Gastrocnemius medialis (tissue), 4 donors: ENCODE measurements at regions not wholly inside any gene's neighbourhood (a gene's known extent, or its start where the extent isn't known, plus 50 kb on each side); places are given as distances from the start of the nearest gene placed in this dataset.

ENCODE experiments used
- CTCF ChIP-seq, 5 experiments: fragments of 450-650 bp in 3 of 5; fragments of 200-600 bp in 2 of 5; sonication (generic) in 2 of 5; IDR thresholded peaks in 4 of 5; conservative IDR thresholded peaks in 1 of 5; 1 replicate in 4 of 5; 2 replicates in 1 of 5; pipeline ENCODE4 v1.5.1; 2016 to 2019; ENCODE audit warnings: antibody characterized with exemption in 5 of 5, mild to moderate bottlenecking in 3 of 5, moderate library complexity in 3 of 5
- POLR2A ChIP-seq, 2 donors: fragments of 450-650 bp; IDR thresholded peaks; one replicate each; pipeline ENCODE4 v1.6.1; 2017; ENCODE audit warnings: antibody characterized with exemption in 2 of 2, mild to moderate bottlenecking in 2 of 2, moderate library complexity in 2 of 2

- no peak for TF ChIP-seq POLR2A (IDR thresholded peaks at IDR 0.05)
- no peak for TF ChIP-seq CTCF (IDR thresholded peaks at IDR 0.05 in 4 of 5, conservative IDR thresholded peaks at IDR 0.05 in 1 of 5)
Observed at GRCh38 chr6:150491811-150492172, 107.9 kb upstream of the PLEKHG1 start.
